GM19463 (cell line): ENCODE measurements at regions not wholly inside any gene's neighbourhood (a gene's known extent, or its start where the extent isn't known, plus 50 kb on each side); places are given as distances from the start of the nearest gene placed in this dataset.

Source experiments
- ATAC-seq: cut with Tn5 transposase; IDR thresholded peaks from one replicate; pipeline ENCODE4 v1.9.1; 2021; ENCODE audit warnings: mild to moderate bottlenecking, moderate library complexity; ENCODE audit not compliant: unreplicated experiment

DNA sequence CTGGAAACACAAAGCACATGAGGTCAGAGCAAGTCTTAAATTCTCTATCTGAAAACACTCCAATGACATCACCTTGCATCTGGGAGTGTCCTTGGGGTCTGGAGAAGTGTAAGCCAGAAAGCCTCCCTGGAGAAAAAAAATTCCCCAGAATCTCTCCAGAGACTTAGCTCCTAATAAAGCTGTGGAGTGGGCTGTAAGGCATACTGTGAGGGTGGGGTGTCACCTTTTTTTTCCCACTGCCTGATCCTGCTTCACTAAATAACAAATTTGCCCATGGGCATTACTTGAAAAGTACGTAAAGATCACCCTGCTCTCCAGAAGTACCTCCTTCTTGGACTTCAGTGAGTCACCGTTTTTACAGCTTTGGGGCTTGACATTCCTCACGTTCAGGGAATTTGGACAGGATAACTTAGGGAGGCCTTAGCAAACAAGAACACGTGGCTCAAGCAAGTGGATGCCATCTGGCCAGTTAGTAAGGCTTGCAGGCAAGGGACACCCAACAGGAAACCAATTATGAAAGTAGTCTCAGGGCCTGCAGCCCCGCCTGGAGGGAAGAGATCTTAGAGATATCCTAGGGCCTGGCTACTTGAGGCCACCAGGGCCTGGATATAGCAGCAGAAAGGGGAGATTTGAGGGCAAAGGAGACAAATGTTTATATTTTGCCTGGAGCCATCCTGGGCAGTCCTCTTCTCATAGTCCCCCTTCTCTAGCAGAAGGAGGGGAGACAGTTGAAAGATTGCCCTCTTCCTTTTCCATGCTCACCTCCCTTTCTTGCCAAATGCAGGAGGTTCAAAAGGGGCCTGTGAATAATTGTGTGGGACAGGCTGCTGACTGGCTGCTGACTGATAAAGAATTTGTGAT, 60.1 kb upstream of the PLAC1 start:
- ATAC-seq, result no peak

- ATAC-seq, result no peak
Measured at GRCh38 chrX:134717698-134718097, 59.4 kb upstream of the PLAC1 start.

DNA sequence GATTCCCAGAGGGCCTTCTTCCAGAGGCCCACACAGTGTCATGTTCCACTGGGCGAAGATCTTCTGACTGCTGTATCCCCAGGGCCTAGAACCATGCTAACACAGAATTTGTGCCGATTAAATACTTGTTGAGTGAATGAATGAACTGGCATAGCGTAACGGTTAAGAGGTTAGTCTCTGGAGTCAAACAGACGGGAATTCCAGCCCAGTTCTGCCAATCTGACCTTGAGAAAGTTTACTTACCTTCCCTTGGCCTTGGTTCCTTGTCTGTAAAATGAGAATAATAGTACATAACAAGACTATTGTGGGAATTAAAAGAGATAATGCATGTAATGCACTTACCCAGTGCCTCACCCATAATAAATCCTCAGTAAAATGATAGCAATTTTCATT, 58.3 kb upstream of the PLAC1 start:
- no peak for ATAC-seq

GRCh38 chrX:134715930-134716619, 57.8 kb upstream of the PLAC1 start:
- ATAC-seq, result no peak

DNA sequence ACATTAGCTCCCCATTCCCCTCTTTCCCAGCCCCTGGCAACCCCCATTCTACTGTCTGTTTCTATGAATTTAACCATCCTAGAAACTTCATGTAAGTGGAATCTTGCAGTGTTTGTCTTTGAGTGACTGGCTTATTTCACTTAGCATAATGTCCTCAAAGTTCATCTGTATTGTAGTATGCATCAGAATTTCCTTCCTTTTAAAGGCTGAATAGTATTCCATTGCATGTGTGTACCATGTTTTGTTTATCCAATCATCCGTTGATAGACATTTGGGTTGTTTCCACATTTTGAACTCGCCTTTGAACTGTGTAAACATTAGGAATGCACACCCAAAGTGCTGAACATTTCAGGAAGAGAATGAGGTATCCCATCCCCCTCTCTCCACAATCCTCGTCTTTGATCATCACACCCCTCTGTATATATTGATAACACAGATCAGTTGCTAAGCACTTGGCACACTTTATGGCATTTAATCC, 56.4 kb upstream of the PLAC1 start:
- ATAC-seq, result no peak

DNA sequence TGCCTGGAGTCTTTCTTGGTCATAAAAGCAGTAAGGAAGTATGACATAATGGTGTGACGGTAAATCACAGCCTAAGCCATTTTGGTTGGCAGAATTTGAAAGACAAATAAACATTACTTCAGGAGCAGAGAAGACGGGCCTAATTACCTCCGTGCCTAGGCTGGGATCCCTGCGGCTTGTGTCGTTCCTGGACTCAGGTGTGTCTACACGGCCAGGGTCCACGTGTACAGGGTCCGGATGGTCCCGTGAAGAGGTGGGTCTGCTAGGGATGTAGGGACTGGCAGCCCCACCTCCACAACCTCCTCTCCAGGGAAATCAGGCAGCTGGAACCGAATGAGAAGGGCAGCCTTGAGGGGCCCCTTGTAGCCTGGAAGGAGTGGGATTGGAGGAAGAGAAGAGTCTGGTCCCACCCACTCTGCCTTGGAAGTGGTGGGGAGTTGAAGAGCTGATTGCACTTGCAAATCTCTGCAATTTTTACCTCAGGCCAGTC, 55.4 kb upstream of the PLAC1 start:
- no peak for ATAC-seq

GRCh38 chrX:134712272-134712671, 54.0 kb upstream of the PLAC1 start:
- no peak for ATAC-seq

DNA sequence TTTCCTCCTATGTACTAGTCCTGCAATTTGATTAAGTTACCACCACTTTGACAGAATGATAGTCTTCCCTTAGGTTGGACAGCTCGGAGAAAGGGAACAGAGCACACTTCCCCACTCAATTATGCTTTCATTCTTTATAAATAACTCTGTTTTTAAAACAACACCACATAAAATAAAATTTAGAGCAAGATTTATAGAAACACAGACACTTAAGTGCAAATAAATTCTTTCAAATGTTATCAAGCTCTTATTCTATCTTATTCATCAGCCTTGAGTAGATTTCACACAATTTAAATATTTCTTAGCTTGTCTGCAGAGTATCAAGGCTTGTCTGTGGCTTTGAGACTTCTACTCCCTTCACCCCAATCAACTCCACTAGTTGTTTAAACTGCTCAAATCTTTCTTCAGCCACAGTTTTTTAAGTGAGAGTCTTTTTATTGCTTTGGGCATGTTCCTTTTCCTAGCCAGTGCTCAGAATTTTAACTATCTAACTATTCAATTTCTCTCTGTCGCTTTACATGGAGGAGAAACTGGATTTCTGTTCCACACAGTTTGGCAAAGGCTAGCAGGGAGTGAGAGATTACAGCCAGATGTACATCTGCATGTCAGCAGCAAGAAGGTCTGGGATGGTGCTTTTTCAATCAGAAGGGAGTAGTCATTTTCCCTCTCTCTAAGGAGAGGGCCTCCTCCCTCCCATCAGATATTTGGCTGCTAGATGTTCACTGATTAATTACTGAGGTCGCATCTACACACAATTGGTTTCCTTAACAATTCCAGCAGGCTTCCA, 53.1 kb upstream of the PLAC1 start:
- ATAC-seq, result no peak
